Tibial nerve (tissue), 4 donors: ENCODE measurements at regions not wholly inside any gene's neighbourhood (a gene's known extent, or its start where the extent isn't known, plus 50 kb on each side); places are given as distances from the start of the nearest gene placed in this dataset.

Experiments
- EP300 ChIP-seq, 2 donors: sonication (generic); formaldehyde crosslinking; IDR thresholded peaks; one replicate each; pipeline ENCODE4 v1.6.1; 2017; ENCODE audit warnings: antibody characterized with exemption in 2 of 2, mild to moderate bottlenecking in 1 of 2
- POLR2A ChIP-seq, 2 donors: fragments of 450-650 bp; IDR thresholded peaks; one replicate each; pipeline ENCODE4 v1.6.1; 2017; ENCODE audit warnings: antibody characterized with exemption in 2 of 2, mild to moderate bottlenecking in 2 of 2, moderate library complexity in 2 of 2
- TF ChIP-seq, protein P1 (sequence below), 5 experiments: fragments of 200-600 bp in 3 of 5; fragments of 450-650 bp in 2 of 5; sonication (generic) in 3 of 5; IDR thresholded peaks; one replicate each; pipeline ENCODE4 v1.5.1; 2016 to 2019; ENCODE audit warnings: antibody characterized with exemption in 5 of 5, mild to moderate bottlenecking in 3 of 5, moderate library complexity in 2 of 5

DNA sequence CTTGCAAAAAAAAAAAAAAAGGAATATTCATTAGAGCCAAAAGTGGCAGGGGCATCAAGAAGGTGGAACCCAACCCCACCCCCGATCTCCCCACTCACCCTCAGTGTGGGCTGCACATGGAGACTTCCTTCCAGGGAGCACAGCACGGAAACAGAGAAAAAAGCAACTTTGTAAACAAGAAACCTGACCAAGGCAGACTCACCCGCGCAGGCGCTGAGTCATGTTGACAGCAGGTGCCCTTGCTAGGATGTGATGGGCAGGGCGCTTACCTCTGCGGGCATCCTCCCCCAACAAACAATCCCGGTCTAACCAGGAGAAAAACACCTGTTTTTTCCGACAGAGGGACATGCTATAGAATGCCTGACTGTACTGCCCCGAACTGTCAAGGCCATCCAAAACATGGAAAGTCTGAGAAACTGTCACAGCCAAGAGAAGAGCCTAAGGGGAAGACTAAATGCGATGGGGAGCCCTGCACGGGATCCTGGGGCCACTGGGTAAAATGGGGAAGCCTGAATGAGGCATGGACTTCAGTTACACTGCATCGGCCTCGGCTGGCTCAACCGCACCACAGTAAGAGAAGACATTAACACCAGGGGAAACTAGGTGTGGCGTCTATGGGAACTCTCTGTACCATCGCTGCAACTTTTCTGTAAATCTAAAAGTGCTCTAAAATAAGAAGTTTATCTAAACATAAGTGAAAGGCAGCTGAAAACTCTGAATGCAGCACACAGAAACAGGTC is 66.7 kb upstream of the GATA2 start:
- TF ChIP-seq, protein P1, sequence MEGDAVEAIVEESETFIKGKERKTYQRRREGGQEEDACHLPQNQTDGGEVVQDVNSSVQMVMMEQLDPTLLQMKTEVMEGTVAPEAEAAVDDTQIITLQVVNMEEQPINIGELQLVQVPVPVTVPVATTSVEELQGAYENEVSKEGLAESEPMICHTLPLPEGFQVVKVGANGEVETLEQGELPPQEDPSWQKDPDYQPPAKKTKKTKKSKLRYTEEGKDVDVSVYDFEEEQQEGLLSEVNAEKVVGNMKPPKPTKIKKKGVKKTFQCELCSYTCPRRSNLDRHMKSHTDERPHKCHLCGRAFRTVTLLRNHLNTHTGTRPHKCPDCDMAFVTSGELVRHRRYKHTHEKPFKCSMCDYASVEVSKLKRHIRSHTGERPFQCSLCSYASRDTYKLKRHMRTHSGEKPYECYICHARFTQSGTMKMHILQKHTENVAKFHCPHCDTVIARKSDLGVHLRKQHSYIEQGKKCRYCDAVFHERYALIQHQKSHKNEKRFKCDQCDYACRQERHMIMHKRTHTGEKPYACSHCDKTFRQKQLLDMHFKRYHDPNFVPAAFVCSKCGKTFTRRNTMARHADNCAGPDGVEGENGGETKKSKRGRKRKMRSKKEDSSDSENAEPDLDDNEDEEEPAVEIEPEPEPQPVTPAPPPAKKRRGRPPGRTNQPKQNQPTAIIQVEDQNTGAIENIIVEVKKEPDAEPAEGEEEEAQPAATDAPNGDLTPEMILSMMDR (IDR thresholded peaks at IDR 0.05): no peak
- TF ChIP-seq EP300 (IDR thresholded peaks at IDR 0.05) (no peak), POLR2A (IDR thresholded peaks at IDR 0.05) (no peak)
